Vagina (tissue), 2 donors: ENCODE measurements at regions not wholly inside any gene's neighbourhood (a gene's known extent, or its start where the extent isn't known, plus 50 kb on each side); places are given as distances from the start of the nearest gene placed in this dataset. TPM values are rescaled to one million over a fixed set of nuclear protein-coding genes. Genes with fewer than 3 reads are reported as not detected.

ENCODE experiments used
- DNase-seq, 2 donors: peaks; one replicate each; pipeline ENCODE4 v3.0.0-alpha.2; 2017; ENCODE audit errors: extremely low spot score in 2 of 2
- H3K27ac ChIP-seq: fragments of 200-600 bp; sonication (generic); one replicate; pipeline ENCODE4 v1.5.1; 2019
- H3K27me3 ChIP-seq: fragments of 200-600 bp; sonication (generic); one replicate; pipeline ENCODE4 v1.5.1; 2019
- H3K36me3 ChIP-seq, 2 donors: fragments of 200-600 bp; sonication (generic); one replicate each; pipeline ENCODE4 v1.5.1; 2017 to 2019
- H3K4me1 ChIP-seq: fragments of 200-600 bp; sonication (generic); one replicate; pipeline ENCODE4 v1.5.1; 2019
- H3K4me3 ChIP-seq, 2 donors: fragments of 200-600 bp; sonication (generic); 1 replicate in 1 of 2; 2 replicates in 1 of 2; pipeline ENCODE4 v1.5.1; 2016 to 2019
- H3K9me3 ChIP-seq: fragments of 200-600 bp; sonication (generic); one replicate; pipeline ENCODE4 v1.5.1; 2019
- POLR2A ChIP-seq, 2 donors: fragments of 450-650 bp; IDR thresholded peaks; one replicate each; pipeline ENCODE4 v1.6.1; 2017; ENCODE audit warnings: antibody characterized with exemption in 2 of 2, mild to moderate bottlenecking in 2 of 2, moderate library complexity in 2 of 2
- POLR2AphosphoS5 ChIP-seq, 2 donors: sonication (generic); formaldehyde crosslinking; IDR thresholded peaks; one replicate each; pipeline ENCODE4 v1.9.0; 2017; ENCODE audit warnings: antibody characterized with exemption in 2 of 2, mild to moderate bottlenecking in 2 of 2, low read depth in 1 of 2; ENCODE audit not compliant: insufficient read depth in 1 of 2
- intact Hi-C: fragments of 100-400 bp; cut with DNase I; formaldehyde crosslinking; loops from one replicate; pipeline ENCODE4 v1.15.1; 2023
- small RNA-seq: library from RNA; depleted of rRNA; stranded (forward); fragments of <200 nt; gene quantifications from one replicate; pipeline ENCODE3, GENCODE V24; 2016
- TF ChIP-seq, protein P1 (sequence below), 3 experiments: fragments of 450-650 bp in 2 of 3; fragments of 200-600 bp in 1 of 3; sonication (generic) in 1 of 3; IDR thresholded peaks; one replicate each; pipeline ENCODE4 v1.5.1; 2017 to 2019; ENCODE audit warnings: antibody characterized with exemption in 3 of 3, mild to moderate bottlenecking in 2 of 3, moderate library complexity in 2 of 3

DNA sequence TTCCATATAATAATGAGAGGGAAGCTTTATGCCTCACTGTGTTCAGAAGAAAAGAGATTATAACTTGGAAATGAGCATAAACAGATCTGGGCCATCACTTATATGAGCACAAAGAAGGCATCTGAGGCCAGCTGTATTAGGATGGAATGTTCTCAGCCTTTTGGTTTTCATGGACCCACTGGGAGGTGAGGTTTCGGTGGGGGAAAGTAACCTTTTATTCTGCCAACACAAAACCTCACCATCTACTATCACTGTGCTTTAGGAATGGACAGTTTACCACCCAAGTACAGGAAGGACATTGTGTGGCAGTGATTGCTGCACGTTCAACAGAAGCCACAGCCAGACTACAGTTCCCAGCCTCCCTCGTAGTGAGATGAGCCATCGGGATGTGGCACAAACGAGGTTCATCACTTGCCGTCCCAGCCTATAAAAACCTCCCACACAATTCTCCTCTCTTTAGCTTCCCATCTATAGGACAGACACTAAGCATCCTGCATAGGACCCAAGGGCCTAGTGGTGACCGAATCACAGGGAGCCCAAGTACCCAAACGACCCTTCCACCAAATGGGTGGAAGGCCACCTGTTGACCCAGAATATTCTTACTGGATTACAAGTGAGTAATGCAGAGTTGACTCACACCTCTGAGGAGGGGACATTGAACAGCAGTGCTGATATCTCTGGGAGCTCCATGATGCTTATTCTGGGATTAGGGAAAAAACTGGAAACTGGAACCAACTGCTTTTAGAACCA is 121.5 kb upstream of the RAG2 start:
- Histone ChIP-seq H3K9me3 (no peaks in the 10 kb centered on the region), H3K27me3 (no peaks in the 10 kb centered on the region), H3K27ac (no peak overlapping the region), H3K4me1 (no peaks in the 10 kb centered on the region), H3K36me3 (no peaks in the 10 kb centered on the region), H3K4me3 (no peak overlapping the region)
- no peak for TF ChIP-seq POLR2A (IDR thresholded peaks at IDR 0.05)
- TF ChIP-seq, protein P1, sequence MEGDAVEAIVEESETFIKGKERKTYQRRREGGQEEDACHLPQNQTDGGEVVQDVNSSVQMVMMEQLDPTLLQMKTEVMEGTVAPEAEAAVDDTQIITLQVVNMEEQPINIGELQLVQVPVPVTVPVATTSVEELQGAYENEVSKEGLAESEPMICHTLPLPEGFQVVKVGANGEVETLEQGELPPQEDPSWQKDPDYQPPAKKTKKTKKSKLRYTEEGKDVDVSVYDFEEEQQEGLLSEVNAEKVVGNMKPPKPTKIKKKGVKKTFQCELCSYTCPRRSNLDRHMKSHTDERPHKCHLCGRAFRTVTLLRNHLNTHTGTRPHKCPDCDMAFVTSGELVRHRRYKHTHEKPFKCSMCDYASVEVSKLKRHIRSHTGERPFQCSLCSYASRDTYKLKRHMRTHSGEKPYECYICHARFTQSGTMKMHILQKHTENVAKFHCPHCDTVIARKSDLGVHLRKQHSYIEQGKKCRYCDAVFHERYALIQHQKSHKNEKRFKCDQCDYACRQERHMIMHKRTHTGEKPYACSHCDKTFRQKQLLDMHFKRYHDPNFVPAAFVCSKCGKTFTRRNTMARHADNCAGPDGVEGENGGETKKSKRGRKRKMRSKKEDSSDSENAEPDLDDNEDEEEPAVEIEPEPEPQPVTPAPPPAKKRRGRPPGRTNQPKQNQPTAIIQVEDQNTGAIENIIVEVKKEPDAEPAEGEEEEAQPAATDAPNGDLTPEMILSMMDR (IDR thresholded peaks at IDR 0.05): no peak
- TF ChIP-seq POLR2AphosphoS5 (IDR thresholded peaks at IDR 0.05; ENCODE audit: insufficient read depth in 1 of 2, low read depth in 1 of 2): no peak
- no peak for DNase-seq
- intact Hi-C loops: no loop called here

GRCh38 chr11:36718451-36718850 is 120.4 kb upstream of the RAG2 start:
- intact Hi-C loops: no loop called here
- Histone ChIP-seq H3K27me3 (no peaks in the 10 kb centered on the region), H3K4me1 (no peaks in the 10 kb centered on the region), H3K4me3 (no peak overlapping the region), H3K36me3 (no peaks in the 10 kb centered on the region), H3K27ac (no peak overlapping the region), H3K9me3 (no peaks in the 10 kb centered on the region)
- TF ChIP-seq POLR2A (IDR thresholded peaks at IDR 0.05) (no peak), POLR2AphosphoS5 (IDR thresholded peaks at IDR 0.05; ENCODE audit: insufficient read depth in 1 of 2, low read depth in 1 of 2) (no peak)
- TF ChIP-seq, protein P1 (IDR thresholded peaks at IDR 0.05): no peak
- no peak for DNase-seq

- DNase-seq: no peak
- Histone ChIP-seq H3K4me3 (no peak overlapping the region), H3K27ac (no peak overlapping the region), H3K4me1 (no peaks in the 10 kb centered on the region), H3K9me3 (no peaks in the 10 kb centered on the region), H3K27me3 (no peaks in the 10 kb centered on the region), H3K36me3 (no peaks in the 10 kb centered on the region)
- TF ChIP-seq POLR2AphosphoS5 (IDR thresholded peaks at IDR 0.05; ENCODE audit: insufficient read depth in 1 of 2, low read depth in 1 of 2) (no peak), POLR2A (IDR thresholded peaks at IDR 0.05) (no peak)
- TF ChIP-seq, protein P1 (IDR thresholded peaks at IDR 0.05): no peak
- intact Hi-C loops: no loop called here
Measured at GRCh38 chr11:36713715-36714114, 115.7 kb upstream of the RAG2 start.

DNA sequence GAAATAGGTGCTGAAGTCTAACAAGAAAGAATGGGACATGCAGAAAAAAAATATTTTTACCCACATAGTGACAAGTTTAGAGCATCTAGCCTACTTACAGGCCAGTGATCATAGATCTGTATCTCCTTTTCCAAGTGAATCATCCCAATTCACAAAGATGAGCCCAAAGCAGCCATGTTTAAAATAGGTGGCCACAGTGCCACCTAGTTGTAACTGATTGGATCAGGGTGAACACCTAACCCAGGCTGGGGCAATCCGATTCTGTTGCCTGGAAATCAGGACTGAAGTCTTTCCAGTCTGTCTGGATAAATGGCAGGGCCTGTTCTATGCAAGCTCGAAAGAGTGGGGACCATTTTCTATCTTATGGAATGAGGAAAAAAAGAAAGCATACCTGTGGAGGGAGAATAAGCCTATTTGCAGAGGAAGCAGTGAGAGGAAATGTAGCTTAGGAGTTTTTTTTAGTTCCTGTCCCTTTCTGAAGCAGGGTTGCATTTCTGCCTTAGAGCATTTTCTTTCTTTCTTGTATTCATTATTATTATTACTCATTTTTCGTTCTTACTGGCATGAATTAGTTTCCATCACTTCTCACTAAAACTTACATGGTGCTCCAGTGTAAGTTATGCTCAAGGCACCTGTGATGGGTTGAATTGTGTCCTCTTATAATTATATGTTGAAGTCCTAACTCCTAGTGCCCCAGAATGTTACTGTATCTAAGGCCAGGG is 113.2 kb upstream of the RAG2 start:
- TF ChIP-seq POLR2A (IDR thresholded peaks at IDR 0.05) (no peak), POLR2AphosphoS5 (IDR thresholded peaks at IDR 0.05; ENCODE audit: insufficient read depth in 1 of 2, low read depth in 1 of 2) (no peak)
- TF ChIP-seq, protein P1 (IDR thresholded peaks at IDR 0.05): no peak
- no peak overlapping the region for H3K4me3 ChIP-seq
- no peaks in the 10 kb centered on the region for H3K36me3 ChIP-seq
- H3K27me3 ChIP-seq: no peaks in the 10 kb centered on the region
- intact Hi-C loops: no loop called here
- no peak for DNase-seq
- H3K27ac ChIP-seq: no peak overlapping the region
- H3K4me1 ChIP-seq: no peaks in the 10 kb centered on the region
- H3K9me3 ChIP-seq: no peaks in the 10 kb centered on the region

Small RNAs in the stretch of these regions (small RNA-seq; reads per million reads assigned to genes)
- gene RF00322: not detected
- gene RNU6-99P: not detected
